Coronary artery (tissue), 2 donors: ENCODE measurements at regions not wholly inside any gene's neighbourhood (a gene's known extent, or its start where the extent isn't known, plus 50 kb on each side); places are given as distances from the start of the nearest gene placed in this dataset.

Experiments used
- DNase-seq: peaks from one replicate; pipeline ENCODE4 v3.0.0-alpha.2; 2017; ENCODE audit warnings: low spot score
- H3K27ac ChIP-seq, 2 donors: fragments of 200-600 bp; sonication (generic); one replicate each; pipeline ENCODE4 v1.5.1; 2016 to 2019
- H3K4me3 ChIP-seq: fragments of 200-600 bp; sonication (generic); 2 replicates; pipeline ENCODE4 v1.5.1; 2016; ENCODE audit warnings: mild to moderate bottlenecking, moderate library complexity
- TF ChIP-seq, protein P1 (sequence below): fragments of 200-600 bp; sonication (generic); IDR thresholded peaks from one replicate; pipeline ENCODE4 v1.5.1; 2019; ENCODE audit warnings: antibody characterized with exemption

- TF ChIP-seq, protein P1, sequence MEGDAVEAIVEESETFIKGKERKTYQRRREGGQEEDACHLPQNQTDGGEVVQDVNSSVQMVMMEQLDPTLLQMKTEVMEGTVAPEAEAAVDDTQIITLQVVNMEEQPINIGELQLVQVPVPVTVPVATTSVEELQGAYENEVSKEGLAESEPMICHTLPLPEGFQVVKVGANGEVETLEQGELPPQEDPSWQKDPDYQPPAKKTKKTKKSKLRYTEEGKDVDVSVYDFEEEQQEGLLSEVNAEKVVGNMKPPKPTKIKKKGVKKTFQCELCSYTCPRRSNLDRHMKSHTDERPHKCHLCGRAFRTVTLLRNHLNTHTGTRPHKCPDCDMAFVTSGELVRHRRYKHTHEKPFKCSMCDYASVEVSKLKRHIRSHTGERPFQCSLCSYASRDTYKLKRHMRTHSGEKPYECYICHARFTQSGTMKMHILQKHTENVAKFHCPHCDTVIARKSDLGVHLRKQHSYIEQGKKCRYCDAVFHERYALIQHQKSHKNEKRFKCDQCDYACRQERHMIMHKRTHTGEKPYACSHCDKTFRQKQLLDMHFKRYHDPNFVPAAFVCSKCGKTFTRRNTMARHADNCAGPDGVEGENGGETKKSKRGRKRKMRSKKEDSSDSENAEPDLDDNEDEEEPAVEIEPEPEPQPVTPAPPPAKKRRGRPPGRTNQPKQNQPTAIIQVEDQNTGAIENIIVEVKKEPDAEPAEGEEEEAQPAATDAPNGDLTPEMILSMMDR, result no peak
- no peak for DNase-seq
- H3K27ac ChIP-seq, result no peak overlapping the region
- H3K4me3 ChIP-seq, result no peak overlapping the region
Measured at GRCh38 chr9:118503236-118503635, 799.0 kb downstream of the TLR4 start.

DNA sequence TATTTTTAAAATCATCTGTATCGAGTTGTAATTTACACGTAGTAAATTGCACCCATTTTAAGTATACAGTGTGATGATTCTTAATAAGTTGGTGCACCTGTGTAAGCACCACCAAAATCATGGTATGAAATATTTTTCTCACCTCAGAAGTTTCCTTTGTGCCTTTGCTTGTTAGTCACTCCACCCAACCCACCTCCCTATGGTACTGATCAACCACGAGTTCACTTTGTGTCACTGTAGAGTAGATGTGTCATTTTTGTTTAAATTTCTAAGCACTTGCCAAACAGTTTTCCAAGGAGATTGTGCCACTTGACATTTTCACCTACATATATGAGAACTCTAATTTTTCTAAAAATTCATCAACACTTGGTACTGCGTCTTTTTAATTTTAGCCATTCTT is 806.5 kb downstream of the TLR4 start:
- no peak for DNase-seq
- TF ChIP-seq, protein P1, result no peak
- H3K4me3 ChIP-seq, result no peak overlapping the region
- H3K27ac ChIP-seq, result no peak overlapping the region

GRCh38 chr9:118515947-118516346 is 811.7 kb downstream of the TLR4 start:
- DNase-seq, result no peak
- H3K4me3 ChIP-seq, result no peak overlapping the region
- TF ChIP-seq, protein P1, result no peak
- H3K27ac ChIP-seq, result no peak overlapping the region

GRCh38 chr9:118521261-118521660 is 817.1 kb downstream of the TLR4 start:
- TF ChIP-seq, protein P1, result no peak
- DNase-seq, result no peak
- no peak overlapping the region for H3K4me3 ChIP-seq
- no peak overlapping the region for H3K27ac ChIP-seq

DNA sequence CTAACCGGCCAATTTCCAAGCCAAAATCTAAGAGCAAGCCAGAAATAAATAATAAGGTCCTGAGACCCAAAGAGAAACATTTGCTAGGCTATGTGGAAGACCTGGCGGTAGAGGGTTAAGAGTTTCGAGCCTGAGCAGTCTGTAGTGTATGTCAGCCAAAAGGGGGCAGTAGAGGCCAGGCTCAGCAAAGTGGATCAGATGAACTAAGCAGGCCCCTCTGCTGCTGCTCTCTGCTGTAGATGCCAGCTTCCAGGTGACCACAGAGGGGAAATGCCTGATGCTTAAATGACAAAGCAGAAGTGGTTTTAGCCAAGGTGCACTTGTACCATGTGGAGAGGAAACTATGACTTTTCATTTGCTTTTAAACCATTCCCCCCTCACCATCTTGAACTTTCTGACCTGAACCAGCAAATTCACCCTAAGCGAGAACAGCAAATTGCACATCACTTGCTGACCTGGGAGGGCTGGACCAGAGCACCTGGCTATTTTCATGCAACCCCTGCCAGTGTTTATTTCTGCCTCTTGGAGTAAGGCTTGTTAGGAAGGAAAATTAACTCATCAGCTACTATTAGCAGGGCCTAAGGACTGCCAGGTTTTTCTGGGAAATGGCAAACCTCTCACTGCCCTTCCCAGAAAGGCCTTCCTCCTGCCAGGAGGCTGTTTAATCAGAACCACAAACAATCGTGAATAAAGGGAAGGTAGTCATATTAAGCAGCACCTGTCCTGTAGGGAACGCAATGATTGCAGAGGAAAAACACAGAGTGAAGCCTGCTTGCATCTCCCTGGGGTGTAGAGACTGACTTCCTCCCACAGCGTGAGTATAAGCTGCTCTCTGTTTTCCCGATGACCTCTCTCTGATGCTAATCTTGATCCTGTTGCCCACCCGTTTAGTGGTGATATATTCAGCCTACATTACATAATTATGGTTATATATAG is 818.2 kb downstream of the TLR4 start:
- Histone ChIP-seq H3K27ac (no peak overlapping the region), H3K4me3 (no peak overlapping the region)
- TF ChIP-seq, protein P1, result no peak
- no peak for DNase-seq

GRCh38 chr9:118527261-118527660 is 823.1 kb downstream of the TLR4 start:
- TF ChIP-seq, protein P1, result no peak
- H3K4me3 ChIP-seq, result no peak overlapping the region
- no peak overlapping the region for H3K27ac ChIP-seq
- DNase-seq, result no peak

GRCh38 chr9:118529210-118529609 is 825.0 kb downstream of the TLR4 start:
- peak overlapping the region in 1 of 2 donors; percentile 17 for H3K27ac ChIP-seq
- DNase-seq, result no peak
- TF ChIP-seq, protein P1, result no peak

More at GRCh38 chr9:118529210-118529609, 825.0 kb downstream of the TLR4 start:
- H3K4me3 ChIP-seq, result no peak overlapping the region
